ENCODE measurements at regions not wholly inside any gene's neighbourhood (a gene's known extent, or its start where the extent isn't known, plus 50 kb on each side); places are given as distances from the start of the nearest gene placed in this dataset.

DNA sequence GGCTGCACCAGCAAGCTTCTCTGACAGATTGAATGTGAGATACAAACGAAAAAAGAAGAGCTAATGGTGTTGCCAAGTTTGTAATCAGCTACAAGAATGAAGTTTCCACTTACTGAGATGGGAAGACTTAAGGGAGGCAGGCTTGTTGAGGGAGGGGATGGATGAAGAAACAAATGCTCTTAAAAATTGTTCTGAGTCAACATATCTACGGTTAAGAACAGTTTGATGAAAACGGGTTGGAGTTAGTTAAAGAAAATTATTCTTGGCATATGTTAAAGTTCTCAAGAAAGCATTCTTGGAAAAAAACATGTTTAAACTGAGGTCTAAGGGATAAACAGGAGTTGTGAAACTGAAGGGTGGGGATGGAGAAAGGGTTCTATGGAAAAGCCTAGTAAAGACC, 816.3 kb upstream of the HS3ST1 start (continued):
- TF ChIP-seq, protein P1, sequence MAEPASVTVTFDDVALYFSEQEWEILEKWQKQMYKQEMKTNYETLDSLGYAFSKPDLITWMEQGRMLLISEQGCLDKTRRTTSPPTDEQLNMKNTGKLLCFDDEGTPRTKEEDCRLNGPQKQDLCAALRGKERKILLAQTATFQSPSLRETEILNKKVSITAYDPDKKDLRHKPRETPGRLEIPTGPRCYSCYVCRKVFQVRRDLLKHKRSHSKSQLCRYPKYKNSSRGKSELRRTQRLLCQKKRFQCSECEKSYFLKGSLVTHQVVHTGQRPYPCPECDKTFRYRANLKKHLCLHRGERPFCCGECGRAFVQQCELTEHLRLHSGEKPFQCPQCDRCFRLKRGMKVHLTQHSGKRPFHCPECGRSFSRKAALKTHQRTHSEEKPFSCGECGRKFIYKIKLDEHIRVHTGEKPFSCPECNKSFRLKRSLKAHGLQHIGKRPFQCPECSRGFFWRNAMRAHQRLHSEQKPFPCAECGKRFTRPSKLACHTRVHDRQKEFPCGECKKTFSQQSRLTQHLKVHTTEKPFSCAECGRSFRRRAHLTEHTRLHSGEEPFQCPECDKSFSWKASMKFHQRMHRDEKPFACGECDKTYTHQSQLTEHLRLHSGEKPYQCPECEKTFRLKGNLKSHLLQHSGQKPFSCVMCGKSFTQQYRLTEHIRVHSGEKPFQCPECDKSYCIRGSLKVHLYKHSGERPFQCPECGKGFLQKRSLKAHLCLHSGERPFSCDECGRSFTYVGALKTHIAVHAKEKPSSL (CRISPR knock-in tag; conservative IDR thresholded peaks at IDR 0.05), result no peak

DNA sequence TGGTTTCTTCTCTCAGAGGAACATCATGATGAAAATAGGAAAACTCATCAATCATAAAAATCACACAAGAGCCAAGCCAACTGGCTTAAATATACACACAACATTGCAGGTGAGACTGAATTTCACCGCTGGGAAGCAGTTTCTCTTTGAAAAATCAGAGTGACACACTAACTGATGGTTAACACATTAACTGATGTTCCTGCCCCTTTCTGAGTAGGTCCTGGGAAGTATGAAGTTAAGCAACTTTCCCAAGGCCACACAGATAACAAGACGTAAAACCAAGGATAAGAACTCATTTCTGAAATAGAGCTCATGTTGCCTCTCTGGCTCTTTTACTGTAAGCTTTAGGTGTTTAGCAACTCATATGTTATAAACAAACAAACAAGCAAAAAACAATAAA, 813.7 kb upstream of the HS3ST1 start:
- H3K27ac Mint-ChIP-seq, result no peak overlapping the region
- no peak for DNase-seq (ENCODE audit: low spot score)
- H3K4me3 Mint-ChIP-seq, result no peak overlapping the region
- ATAC-seq, result no peak
- peaks cover 23% of the 10 kb centered on the region for H3K9me3 Mint-ChIP-seq
- H3K4me1 Mint-ChIP-seq, result peaks cover 42% of the 10 kb centered on the region
- H3K27me3 Mint-ChIP-seq (ENCODE audit: low read depth), result no peaks in the 10 kb centered on the region
- POLR2A ChIA-PET, result no interaction called here
- peaks cover 3% of the 10 kb centered on the region; the same call in 1 of the 2 replicates for H3K36me3 Mint-ChIP-seq
- TF ChIP-seq JAZF1 (CRISPR knock-in tag; IDR thresholded peaks at IDR 0.05), result no peak
- TF ChIP-seq, protein P2, sequence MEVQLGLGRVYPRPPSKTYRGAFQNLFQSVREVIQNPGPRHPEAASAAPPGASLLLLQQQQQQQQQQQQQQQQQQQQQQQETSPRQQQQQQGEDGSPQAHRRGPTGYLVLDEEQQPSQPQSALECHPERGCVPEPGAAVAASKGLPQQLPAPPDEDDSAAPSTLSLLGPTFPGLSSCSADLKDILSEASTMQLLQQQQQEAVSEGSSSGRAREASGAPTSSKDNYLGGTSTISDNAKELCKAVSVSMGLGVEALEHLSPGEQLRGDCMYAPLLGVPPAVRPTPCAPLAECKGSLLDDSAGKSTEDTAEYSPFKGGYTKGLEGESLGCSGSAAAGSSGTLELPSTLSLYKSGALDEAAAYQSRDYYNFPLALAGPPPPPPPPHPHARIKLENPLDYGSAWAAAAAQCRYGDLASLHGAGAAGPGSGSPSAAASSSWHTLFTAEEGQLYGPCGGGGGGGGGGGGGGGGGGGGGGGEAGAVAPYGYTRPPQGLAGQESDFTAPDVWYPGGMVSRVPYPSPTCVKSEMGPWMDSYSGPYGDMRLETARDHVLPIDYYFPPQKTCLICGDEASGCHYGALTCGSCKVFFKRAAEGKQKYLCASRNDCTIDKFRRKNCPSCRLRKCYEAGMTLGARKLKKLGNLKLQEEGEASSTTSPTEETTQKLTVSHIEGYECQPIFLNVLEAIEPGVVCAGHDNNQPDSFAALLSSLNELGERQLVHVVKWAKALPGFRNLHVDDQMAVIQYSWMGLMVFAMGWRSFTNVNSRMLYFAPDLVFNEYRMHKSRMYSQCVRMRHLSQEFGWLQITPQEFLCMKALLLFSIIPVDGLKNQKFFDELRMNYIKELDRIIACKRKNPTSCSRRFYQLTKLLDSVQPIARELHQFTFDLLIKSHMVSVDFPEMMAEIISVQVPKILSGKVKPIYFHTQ (CRISPR knock-in tag; IDR thresholded peaks at IDR 0.05), result no peak
- no peak for TF ChIP-seq ZNF317 (CRISPR knock-in tag; IDR thresholded peaks at IDR 0.05; ENCODE audit: borderline replicate concordance, low read depth)
- TF ChIP-seq, protein P3, sequence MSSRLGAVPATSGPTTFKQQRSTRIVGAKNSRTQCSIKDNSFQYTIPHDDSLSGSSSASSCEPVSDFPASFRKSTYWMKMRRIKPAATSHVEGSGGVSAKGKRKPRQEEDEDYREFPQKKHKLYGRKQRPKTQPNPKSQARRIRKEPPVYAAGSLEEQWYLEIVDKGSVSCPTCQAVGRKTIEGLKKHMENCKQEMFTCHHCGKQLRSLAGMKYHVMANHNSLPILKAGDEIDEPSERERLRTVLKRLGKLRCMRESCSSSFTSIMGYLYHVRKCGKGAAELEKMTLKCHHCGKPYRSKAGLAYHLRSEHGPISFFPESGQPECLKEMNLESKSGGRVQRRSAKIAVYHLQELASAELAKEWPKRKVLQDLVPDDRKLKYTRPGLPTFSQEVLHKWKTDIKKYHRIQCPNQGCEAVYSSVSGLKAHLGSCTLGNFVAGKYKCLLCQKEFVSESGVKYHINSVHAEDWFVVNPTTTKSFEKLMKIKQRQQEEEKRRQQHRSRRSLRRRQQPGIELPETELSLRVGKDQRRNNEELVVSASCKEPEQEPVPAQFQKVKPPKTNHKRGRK (CRISPR knock-in tag; IDR thresholded peaks at IDR 0.05; ENCODE audit: borderline replicate concordance), result no peak
- CTCF ChIA-PET, result interaction anchor here (1.2 to 1.3 kb wide), 2 partner anchors 200 to 391 kb away, joined by 6 to 8 read pairs; no protein-coding TSS in a partner anchor

DNA sequence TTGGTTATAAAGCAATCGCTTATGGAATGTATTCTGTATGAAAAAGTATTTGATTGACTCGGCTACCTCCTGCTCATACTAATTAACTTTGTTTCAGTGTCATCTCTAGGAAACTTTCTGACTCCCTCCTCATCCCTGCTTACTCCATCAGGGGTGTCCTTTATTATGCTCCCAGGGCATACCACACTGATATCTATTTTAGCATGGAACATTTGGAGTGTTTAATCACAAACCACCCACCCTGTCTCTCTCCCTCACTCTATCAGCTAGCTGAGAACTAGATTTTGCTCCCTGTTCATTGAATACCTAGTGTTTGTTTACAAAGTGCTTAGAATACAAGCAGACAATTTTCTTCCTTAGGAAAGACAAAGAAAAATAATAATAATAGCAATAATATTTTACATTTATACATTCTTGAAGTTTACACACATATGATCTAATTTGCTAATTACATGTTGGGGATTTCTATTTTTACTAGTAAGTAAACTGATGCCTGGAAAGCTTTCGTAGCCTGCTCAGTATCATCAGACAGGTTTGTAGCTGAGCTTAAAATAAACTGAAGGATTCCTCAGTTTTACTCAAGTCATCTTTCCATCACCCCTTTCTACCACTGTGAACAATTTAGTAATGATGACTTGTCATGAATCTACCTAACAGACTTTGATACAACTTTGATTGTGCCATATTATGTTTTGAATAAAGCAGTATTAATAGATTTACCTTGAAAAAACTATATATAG, 811.4 kb upstream of the HS3ST1 start:
- Mint-ChIP-seq H3K36me3 (no peaks in the 10 kb centered on the region; the same call in 1 of the 2 replicates), H3K27me3 (ENCODE audit: low read depth) (no peaks in the 10 kb centered on the region), H3K27ac (no peak overlapping the region), H3K4me1 (peaks cover 42% of the 10 kb centered on the region), H3K4me3 (no peak overlapping the region), H3K9me3 (peaks cover 19% of the 10 kb centered on the region)
- no peak for DNase-seq (ENCODE audit: low spot score)
- ChIA-PET POLR2A (no interaction called here), CTCF (no interaction called here)
- ATAC-seq, result no peak
- TF ChIP-seq CREM (CRISPR knock-in tag; IDR thresholded peaks at IDR 0.05) (no peak), EMX1 (CRISPR knock-in tag; IDR thresholded peaks at IDR 0.05) (no peak), NR1H2 (CRISPR knock-in tag; IDR thresholded peaks at IDR 0.05) (no peak), NFE2L1 (CRISPR knock-in tag; IDR thresholded peaks at IDR 0.05) (no peak), ELF4 (CRISPR knock-in tag; IDR thresholded peaks at IDR 0.05; ENCODE audit: low read depth) (no peak), FOXP1 (CRISPR knock-in tag; IDR thresholded peaks at IDR 0.05; ENCODE audit: borderline replicate concordance) (no peak), SOX15 (CRISPR knock-in tag; IDR thresholded peaks at IDR 0.05) (no peak), CREB1 (CRISPR knock-in tag; IDR thresholded peaks at IDR 0.05) (no peak), NFATC4 (CRISPR knock-in tag; IDR thresholded peaks at IDR 0.05) (no peak), PRRX2 (CRISPR knock-in tag; IDR thresholded peaks at IDR 0.05) (no peak), SP1 (CRISPR knock-in tag; conservative IDR thresholded peaks at IDR 0.05) (no peak), ZNF232 (CRISPR knock-in tag; IDR thresholded peaks at IDR 0.05) (no peak)
- TF ChIP-seq, protein P4, sequence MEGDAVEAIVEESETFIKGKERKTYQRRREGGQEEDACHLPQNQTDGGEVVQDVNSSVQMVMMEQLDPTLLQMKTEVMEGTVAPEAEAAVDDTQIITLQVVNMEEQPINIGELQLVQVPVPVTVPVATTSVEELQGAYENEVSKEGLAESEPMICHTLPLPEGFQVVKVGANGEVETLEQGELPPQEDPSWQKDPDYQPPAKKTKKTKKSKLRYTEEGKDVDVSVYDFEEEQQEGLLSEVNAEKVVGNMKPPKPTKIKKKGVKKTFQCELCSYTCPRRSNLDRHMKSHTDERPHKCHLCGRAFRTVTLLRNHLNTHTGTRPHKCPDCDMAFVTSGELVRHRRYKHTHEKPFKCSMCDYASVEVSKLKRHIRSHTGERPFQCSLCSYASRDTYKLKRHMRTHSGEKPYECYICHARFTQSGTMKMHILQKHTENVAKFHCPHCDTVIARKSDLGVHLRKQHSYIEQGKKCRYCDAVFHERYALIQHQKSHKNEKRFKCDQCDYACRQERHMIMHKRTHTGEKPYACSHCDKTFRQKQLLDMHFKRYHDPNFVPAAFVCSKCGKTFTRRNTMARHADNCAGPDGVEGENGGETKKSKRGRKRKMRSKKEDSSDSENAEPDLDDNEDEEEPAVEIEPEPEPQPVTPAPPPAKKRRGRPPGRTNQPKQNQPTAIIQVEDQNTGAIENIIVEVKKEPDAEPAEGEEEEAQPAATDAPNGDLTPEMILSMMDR (IDR thresholded peaks at IDR 0.05), result no peak
- TF ChIP-seq, protein P5, sequence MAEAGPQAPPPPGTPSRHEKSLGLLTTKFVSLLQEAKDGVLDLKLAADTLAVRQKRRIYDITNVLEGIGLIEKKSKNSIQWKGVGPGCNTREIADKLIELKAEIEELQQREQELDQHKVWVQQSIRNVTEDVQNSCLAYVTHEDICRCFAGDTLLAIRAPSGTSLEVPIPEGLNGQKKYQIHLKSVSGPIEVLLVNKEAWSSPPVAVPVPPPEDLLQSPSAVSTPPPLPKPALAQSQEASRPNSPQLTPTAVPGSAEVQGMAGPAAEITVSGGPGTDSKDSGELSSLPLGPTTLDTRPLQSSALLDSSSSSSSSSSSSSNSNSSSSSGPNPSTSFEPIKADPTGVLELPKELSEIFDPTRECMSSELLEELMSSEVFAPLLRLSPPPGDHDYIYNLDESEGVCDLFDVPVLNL (CRISPR knock-in tag; IDR thresholded peaks at IDR 0.05; ENCODE audit: borderline replicate concordance, low read depth), result no peak
- TF ChIP-seq, protein P2 (CRISPR knock-in tag; IDR thresholded peaks at IDR 0.05), result no peak
